AG09319 (cell line): ENCODE measurements at regions not wholly inside any gene's neighbourhood (a gene's known extent, or its start where the extent isn't known, plus 50 kb on each side); places are given as distances from the start of the nearest gene placed in this dataset.

Source experiments
- DNase-seq: peaks from one replicate; pipeline ENCODE4 v3.0.0-alpha.2; 2010; ENCODE audit warnings: low read depth; ENCODE audit errors: extremely low read depth
- TF ChIP-seq, protein P1 (sequence below): IDR thresholded peaks from 2 replicates; pipeline ENCODE4 v1.5.1; 2011; ENCODE audit warnings: low read depth, mild to moderate bottlenecking, inconsistent platforms, low read length, moderate library complexity

GRCh38 chrX:109934434-109934833 lies 68.5 kb upstream of the TMEM164 start:
- DNase-seq: no peak
- TF ChIP-seq, protein P1, sequence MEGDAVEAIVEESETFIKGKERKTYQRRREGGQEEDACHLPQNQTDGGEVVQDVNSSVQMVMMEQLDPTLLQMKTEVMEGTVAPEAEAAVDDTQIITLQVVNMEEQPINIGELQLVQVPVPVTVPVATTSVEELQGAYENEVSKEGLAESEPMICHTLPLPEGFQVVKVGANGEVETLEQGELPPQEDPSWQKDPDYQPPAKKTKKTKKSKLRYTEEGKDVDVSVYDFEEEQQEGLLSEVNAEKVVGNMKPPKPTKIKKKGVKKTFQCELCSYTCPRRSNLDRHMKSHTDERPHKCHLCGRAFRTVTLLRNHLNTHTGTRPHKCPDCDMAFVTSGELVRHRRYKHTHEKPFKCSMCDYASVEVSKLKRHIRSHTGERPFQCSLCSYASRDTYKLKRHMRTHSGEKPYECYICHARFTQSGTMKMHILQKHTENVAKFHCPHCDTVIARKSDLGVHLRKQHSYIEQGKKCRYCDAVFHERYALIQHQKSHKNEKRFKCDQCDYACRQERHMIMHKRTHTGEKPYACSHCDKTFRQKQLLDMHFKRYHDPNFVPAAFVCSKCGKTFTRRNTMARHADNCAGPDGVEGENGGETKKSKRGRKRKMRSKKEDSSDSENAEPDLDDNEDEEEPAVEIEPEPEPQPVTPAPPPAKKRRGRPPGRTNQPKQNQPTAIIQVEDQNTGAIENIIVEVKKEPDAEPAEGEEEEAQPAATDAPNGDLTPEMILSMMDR: no peak

- no peak for DNase-seq
- TF ChIP-seq, protein P1: no peak
These were observed 68.0 kb upstream of the TMEM164 start for GRCh38 chrX:109934935-109935334.

DNA sequence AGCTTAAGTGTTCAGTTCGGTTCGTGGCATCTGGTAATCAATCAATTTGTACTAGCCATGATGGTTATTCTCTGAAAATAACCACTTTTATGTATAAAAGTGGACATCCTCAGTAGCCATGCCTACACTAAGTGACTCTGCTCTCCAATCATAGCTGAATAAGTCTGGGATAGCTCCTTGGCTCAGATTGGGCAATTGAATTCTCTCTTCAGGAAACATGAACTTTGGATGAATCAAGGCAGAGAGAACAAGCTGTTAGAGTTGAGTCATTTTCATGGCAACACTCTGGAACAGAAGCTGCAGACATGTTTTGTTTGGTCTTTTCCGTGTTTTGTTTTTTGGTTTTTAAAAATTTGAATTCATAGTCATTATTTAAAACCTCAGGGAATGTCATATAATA lies 66.8 kb upstream of the TMEM164 start:
- DNase-seq: no peak
- TF ChIP-seq, protein P1: no peak

GRCh38 chrX:109936598-109936997 lies 66.3 kb upstream of the TMEM164 start:
- TF ChIP-seq, protein P1: no peak

GRCh38 chrX:109939498-109939897 lies 63.4 kb upstream of the TMEM164 start:
- DNase-seq: no peak
- TF ChIP-seq, protein P1: no peak

More at GRCh38 chrX:109936598-109936997, 66.3 kb upstream of the TMEM164 start:
- no peak for DNase-seq

GRCh38 chrX:109940411-109940810 lies 62.5 kb upstream of the TMEM164 start:
- TF ChIP-seq, protein P1: no peak
- no peak for DNase-seq

DNA sequence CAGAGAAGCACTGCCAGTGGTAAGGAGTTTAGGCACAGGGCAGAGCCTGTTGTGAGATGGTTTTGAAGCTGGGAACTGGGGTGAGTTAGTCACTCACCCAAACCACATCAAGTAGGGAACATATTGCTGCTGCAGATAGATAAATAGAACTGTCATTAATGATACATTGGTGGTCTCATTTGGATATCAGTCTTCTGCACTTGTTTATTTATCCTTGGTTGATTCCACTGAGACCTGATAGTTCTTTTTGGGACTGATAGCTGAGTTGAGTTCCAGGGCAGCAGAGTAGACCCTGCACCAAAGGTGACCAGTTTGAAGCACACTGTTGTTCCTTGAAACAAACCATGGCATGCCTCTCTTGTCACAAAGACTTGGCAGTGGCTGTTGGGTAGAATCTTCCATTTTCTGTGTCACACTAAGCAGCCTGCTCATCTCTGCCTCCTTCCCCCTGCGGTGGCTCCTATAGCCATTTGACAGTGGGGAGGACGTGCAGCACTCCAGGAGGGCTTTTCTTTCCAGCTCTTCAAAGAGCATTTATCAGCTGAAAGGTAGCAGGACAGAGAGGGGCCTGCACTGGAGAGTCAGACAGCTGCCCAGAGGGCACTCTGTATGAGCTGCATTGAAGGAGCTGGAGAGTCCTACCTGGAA lies 59.7 kb upstream of the TMEM164 start:
- no peak for DNase-seq
- TF ChIP-seq, protein P1: no peak
